H9 (cell line): ENCODE measurements at regions not wholly inside any gene's neighbourhood (a gene's known extent, or its start where the extent isn't known, plus 50 kb on each side); places are given as distances from the start of the nearest gene placed in this dataset.

Experiments
- DNase-seq: peaks from one replicate; pipeline ENCODE4 v3.0.0-alpha.2; 2017
- H2AFZ ChIP-seq: one replicate; pipeline ENCODE4 v1.6.1; 2013; ENCODE audit warnings: mild to moderate bottlenecking, low read length, control low read depth, moderate library complexity
- H2AK5ac ChIP-seq: 2 replicates; pipeline ENCODE4 v1.6.1; 2013; ENCODE audit warnings: low read length, control low read depth, mixed read lengths; ENCODE audit not compliant: insufficient read length
- H2BK120ac ChIP-seq: one replicate; pipeline ENCODE4 v1.6.1; 2013; ENCODE audit warnings: low read depth, mild to moderate bottlenecking, low read length, control low read depth, inconsistent platforms; ENCODE audit not compliant: poor library complexity, severe bottlenecking
- H2BK12ac ChIP-seq: 2 replicates; pipeline ENCODE4 v1.6.1; 2013; ENCODE audit warnings: low read length, control low read depth, mixed read lengths, low read depth; ENCODE audit not compliant: insufficient read length
- H2BK15ac ChIP-seq: 2 replicates; pipeline ENCODE4 v1.6.1; 2013; ENCODE audit warnings: low read depth, low read length, control low read depth
- H2BK20ac ChIP-seq: one replicate; pipeline ENCODE4 v1.6.1; 2013; ENCODE audit warnings: low read depth, mild to moderate bottlenecking, low read length, control low read depth, inconsistent platforms; ENCODE audit not compliant: poor library complexity, severe bottlenecking
- H2BK5ac ChIP-seq: 2 replicates; pipeline ENCODE4 v1.6.1; 2013; ENCODE audit warnings: low read length, control low read depth, mixed read lengths; ENCODE audit not compliant: insufficient read length
- H3K14ac ChIP-seq: 2 replicates; pipeline ENCODE4 v1.6.1; 2013; ENCODE audit warnings: low read length, control low read depth; ENCODE audit not compliant: insufficient read depth
- H3K18ac ChIP-seq: 2 replicates; pipeline ENCODE4 v1.6.1; 2013; ENCODE audit warnings: low read depth, mild to moderate bottlenecking, mixed read lengths, low read length, control low read depth; ENCODE audit not compliant: insufficient read length
- H3K23ac ChIP-seq: 2 replicates; pipeline ENCODE4 v1.6.1; 2013; ENCODE audit warnings: low read length, control low read depth, mixed read lengths, low read depth; ENCODE audit not compliant: insufficient read length
- H3K23me2 ChIP-seq: 2 replicates; pipeline ENCODE4 v1.6.1; 2013; ENCODE audit warnings: low read depth, mild to moderate bottlenecking, mixed read lengths, low read length, control low read depth; ENCODE audit not compliant: insufficient read length, poor library complexity, severe bottlenecking
- H3K27ac ChIP-seq: 2 replicates; pipeline ENCODE4 v1.5.1; 2013; ENCODE audit warnings: low read length, control low read depth, mixed read lengths, low read depth; ENCODE audit not compliant: insufficient read length
- H3K27me3 ChIP-seq: 2 replicates; pipeline ENCODE4 v1.6.1; 2013; ENCODE audit warnings: low read length, control low read depth, inconsistent platforms; ENCODE audit not compliant: insufficient read depth
- H3K4ac ChIP-seq: 2 replicates; pipeline ENCODE4 v1.6.1; 2013; ENCODE audit warnings: low read depth, mild to moderate bottlenecking, control low read depth, inconsistent platforms, low read length, moderate library complexity
- H3K4me1 ChIP-seq: 2 replicates; pipeline ENCODE4 v1.6.1; 2013; ENCODE audit warnings: low read length, control low read depth, inconsistent platforms; ENCODE audit not compliant: insufficient read depth
- H3K4me2 ChIP-seq: 2 replicates; pipeline ENCODE4 v1.6.1; 2013; ENCODE audit warnings: low read length, control low read depth, mixed read lengths; ENCODE audit not compliant: insufficient read length, insufficient read depth
- H3K56ac ChIP-seq: 2 replicates; pipeline ENCODE4 v1.6.1; 2013; ENCODE audit warnings: low read depth, mild to moderate bottlenecking, mixed read lengths, low read length, control low read depth; ENCODE audit not compliant: insufficient read length
- H3K79me1 ChIP-seq: 2 replicates; pipeline ENCODE4 v1.6.1; 2013; ENCODE audit warnings: low read depth, mild to moderate bottlenecking, moderate library complexity, low read length, control low read depth, inconsistent platforms; ENCODE audit not compliant: insufficient read depth, poor library complexity, severe bottlenecking
- H3K79me2 ChIP-seq: 2 replicates; pipeline ENCODE4 v1.6.1; 2013; ENCODE audit warnings: low read length, control low read depth, inconsistent platforms; ENCODE audit not compliant: insufficient read depth
- H3K9ac ChIP-seq: 2 replicates; pipeline ENCODE4 v1.6.1; 2013; ENCODE audit warnings: low read length, control low read depth, mixed read lengths; ENCODE audit not compliant: insufficient read length; ENCODE audit errors: extremely low read depth
- H3K9me3 ChIP-seq: one replicate; pipeline ENCODE4 v1.6.1; 2013; ENCODE audit warnings: low read depth, low read length, inconsistent platforms; ENCODE audit not compliant: control insufficient read depth
- H3T11ph ChIP-seq: one replicate; pipeline ENCODE4 v1.6.1; 2013; ENCODE audit warnings: mild to moderate bottlenecking, low read length, control low read depth, inconsistent platforms
- H4K20me1 ChIP-seq: one replicate; pipeline ENCODE4 v1.6.1; 2013; ENCODE audit not compliant: control insufficient read depth, insufficient read length, insufficient read depth
- H4K5ac ChIP-seq: 2 replicates; pipeline ENCODE4 v1.6.1; 2013; ENCODE audit warnings: low read depth, mild to moderate bottlenecking, mixed read lengths, low read length, control low read depth; ENCODE audit not compliant: insufficient read length
- H4K8ac ChIP-seq: replicated peaks from 2 replicates; pipeline ENCODE4 v1.6.1; 2013; ENCODE audit warnings: low read length, control low read depth, mixed read lengths, low read depth; ENCODE audit not compliant: insufficient read length
- H4K91ac ChIP-seq: 2 replicates; pipeline ENCODE4 v1.6.1; 2013; ENCODE audit warnings: low read depth, mild to moderate bottlenecking, moderate library complexity, mixed read lengths, low read length, control low read depth; ENCODE audit not compliant: insufficient read length
- H3K27ac Mint-ChIP-seq, 3 experiments: 2 replicates in 2 of 3; 3 replicates in 1 of 3; pipeline ENCODE4 v1.8.0; 2020 to 2021; ENCODE audit warnings: mixed read lengths in 3 of 3, mild to moderate bottlenecking in 1 of 3, moderate library complexity in 1 of 3
- H3K27me3 Mint-ChIP-seq: 2 replicates; pipeline ENCODE4 v1.8.0; 2021; ENCODE audit warnings: low read depth, mild to moderate bottlenecking, moderate library complexity, mixed read lengths
- H3K36me3 Mint-ChIP-seq, 3 experiments: 2 replicates in 2 of 3; 3 replicates in 1 of 3; pipeline ENCODE4 v1.8.0; 2020 to 2021; ENCODE audit warnings: low read depth in 3 of 3, mixed read lengths in 3 of 3; ENCODE audit not compliant: insufficient read depth in 1 of 3
- H3K4me1 Mint-ChIP-seq, 2 experiments: 2 replicates each; pipeline ENCODE4 v1.8.0; 2020; ENCODE audit warnings: mixed read lengths in 2 of 2
- H3K4me3 Mint-ChIP-seq, 2 experiments: 2 replicates in 1 of 2; 3 replicates in 1 of 2; pipeline ENCODE4 v1.8.0; 2020 to 2021; ENCODE audit warnings: mild to moderate bottlenecking in 2 of 2, mixed read lengths in 2 of 2, moderate library complexity in 1 of 2
- H3K9me3 Mint-ChIP-seq, 2 experiments: 2 replicates in 1 of 2; 3 replicates in 1 of 2; pipeline ENCODE4 v1.8.0; 2020; ENCODE audit warnings: mild to moderate bottlenecking in 2 of 2, mixed read lengths in 2 of 2, moderate library complexity in 1 of 2
- CTCF ChIP-seq: fragments of 200-600 bp; sonication (generic); conservative IDR thresholded peaks from 3 replicates; pipeline ENCODE4 v1.8.0; 2021; ENCODE audit warnings: antibody characterized with exemption, mild to moderate bottlenecking
- WGBS: extraction: QIAGEN DNeasy Blood & Tissue Kit; methylation state at CpG from one replicate; pipeline ENCODE4 v1.1.7; 2013; ENCODE audit warnings: missing lambda C conversion rate, low lambda C conversion rate, mixed read lengths; ENCODE audit not compliant: insufficient read length; ENCODE audit errors: extremely low coverage; 5-methylcytosine and 5-hydroxymethylcytosine counted together

GRCh38 chr2:128564131-128564530 lies 245.5 kb upstream of the HS6ST1 start:
- no peak for TF ChIP-seq CTCF
- Mint-ChIP-seq H3K27me3 (peaks cover 8% of the 10 kb centered on the region), H3K36me3 (no peaks in the 10 kb centered on the region), H3K27ac (no peak overlapping the region), H3K4me3 (no peak overlapping the region), H3K4me1 (peaks cover 11 to 15% of the 10 kb centered on the region in 2 experiments), H3K9me3 (no peaks in the 10 kb centered on the region)
- Histone ChIP-seq H4K5ac (no peak overlapping the region), H3K4me1 (no peaks in the 10 kb centered on the region; the same call in 1 of the 2 replicates), H3K9ac (no peak overlapping the region), H3K4ac (no peak overlapping the region), H3T11ph (no peak overlapping the region), H3K4me2 (no peak overlapping the region), H2BK120ac (no peak overlapping the region), H3K79me2 (no peaks in the 10 kb centered on the region), H2BK12ac (no peak overlapping the region), H2AK5ac (no peak overlapping the region), H4K20me1 (no peaks in the 10 kb centered on the region), H2BK20ac (no peak overlapping the region), H2BK15ac (no peak overlapping the region), H3K27ac (no peak overlapping the region), H3K18ac (no peak overlapping the region), H3K56ac (no peak overlapping the region), H3K14ac (no peak overlapping the region), H2BK5ac (no peak overlapping the region), H3K23ac (no peak overlapping the region), H3K23me2 (no peaks in the 10 kb centered on the region), H3K9me3 (no peaks in the 10 kb centered on the region), H4K91ac (no peak overlapping the region), H3K27me3 (no peaks in the 10 kb centered on the region), H4K8ac (no peak overlapping the region), H3K79me1 (no peaks in the 10 kb centered on the region), H2AFZ (no peak overlapping the region)
- no peak for DNase-seq
- WGBS = no CpG with 5 or more reads among the region's 4 CpGs
